Lung (tissue), 11 donors: ENCODE measurements at regions not wholly inside any gene's neighbourhood (a gene's known extent, or its start where the extent isn't known, plus 50 kb on each side); places are given as distances from the start of the nearest gene placed in this dataset.

ENCODE experiments used
- ATAC-seq: fragments of 200-7000 bp; cut with Tn5 transposase; one replicate; pipeline ENCODE4 v1.9.1; 2020; ENCODE audit warnings: moderate number of reproducible peaks; ENCODE audit not compliant: insufficient read depth, low FRiP score
- DNase-seq, 3 donors: peaks; one replicate each; pipeline ENCODE4 v3.0.0-alpha.2; 2013 to 2017
- H3K27ac ChIP-seq, 2 donors: one replicate each; pipeline ENCODE4 v1.5.1; 2013; ENCODE audit warnings: mild to moderate bottlenecking in 2 of 2, moderate library complexity in 2 of 2, control low read depth in 1 of 2, inconsistent platforms in 1 of 2, low read depth in 1 of 2, low read length in 1 of 2
- H3K27me3 ChIP-seq, 3 donors: one replicate each; pipeline ENCODE4 v1.5.1; 2013; ENCODE audit warnings: low read length in 2 of 3; ENCODE audit not compliant: control insufficient read depth in 3 of 3, insufficient read depth in 3 of 3
- H3K36me3 ChIP-seq, 4 donors: one replicate each; pipeline ENCODE4 v1.5.1; 2013; ENCODE audit warnings: low read length in 4 of 4, mild to moderate bottlenecking in 1 of 4, moderate library complexity in 1 of 4; ENCODE audit not compliant: control insufficient read depth in 4 of 4, insufficient read depth in 4 of 4
- H3K4me1 ChIP-seq, 5 donors: one replicate each; pipeline ENCODE4 v1.5.1; 2013; ENCODE audit warnings: low read length in 5 of 5, mild to moderate bottlenecking in 2 of 5, moderate library complexity in 1 of 5; ENCODE audit not compliant: control insufficient read depth in 5 of 5, insufficient read depth in 5 of 5
- H3K4me3 ChIP-seq: one replicate; pipeline ENCODE4 v1.5.1; 2013; ENCODE audit warnings: mild to moderate bottlenecking, control low read depth, moderate library complexity
- H3K9ac ChIP-seq, 2 donors: one replicate each; pipeline ENCODE4 v1.5.1; 2013; ENCODE audit warnings: low read length in 2 of 2, control low read depth in 1 of 2; ENCODE audit not compliant: insufficient read depth in 1 of 2
- H3K9me3 ChIP-seq, 4 donors: one replicate each; pipeline ENCODE4 v1.5.1; 2013; ENCODE audit warnings: low read length in 3 of 4, mild to moderate bottlenecking in 1 of 4, moderate library complexity in 1 of 4; ENCODE audit not compliant: control insufficient read depth in 4 of 4, insufficient read depth in 3 of 4
- CTCF ChIP-seq: IDR thresholded peaks from 2 replicates; pipeline ENCODE4 v1.5.1; 2012; ENCODE audit warnings: mild to moderate bottlenecking; ENCODE audit errors: control extremely low read depth, extremely low read depth
- WGBS, 2 donors: extraction: QIAGEN DNeasy Blood & Tissue Kit; methylation state at CpG; one replicate each; pipeline ENCODE4 v1.1.7; 2013; 5-methylcytosine and 5-hydroxymethylcytosine counted together
- donor health status: control.
- donor health status: control.
- donor health status: Bipolar disorder and iron deficiency.
- donor health status: healthy.
- donor health status: DM: yes; HTN: yes; CAD: no.

- no peak overlapping the region for H3K27ac ChIP-seq
- H3K9me3 ChIP-seq = no peaks in the 10 kb centered on the region
- ATAC-seq (no peak), DNase-seq (no peak)
- no peak overlapping the region for H3K9ac ChIP-seq
- H3K27me3 ChIP-seq = no peaks in the 10 kb centered on the region
- no peaks in the 10 kb centered on the region for H3K36me3 ChIP-seq
- no peak overlapping the region for H3K4me3 ChIP-seq
- no peaks in the 10 kb centered on the region for H3K4me1 ChIP-seq
- 85 to 91% methylated on average over 1 of the region's 1 CpG for WGBS, 2 donors
- TF ChIP-seq CTCF = no peak
Measured at GRCh38 chr7:42381161-42381560, 144.2 kb upstream of the GLI3 start.

GRCh38 chr7:42380401-42380800 is 143.4 kb upstream of the GLI3 start:
- no peaks in the 10 kb centered on the region for H3K36me3 ChIP-seq
- no peak overlapping the region for H3K27ac ChIP-seq
- DNase-seq (no peak), ATAC-seq (no peak)
- WGBS, 2 donors = 82 to 83% methylated on average over 1 of the region's 1 CpG
- no peaks in the 10 kb centered on the region for H3K4me1 ChIP-seq
- H3K9me3 ChIP-seq = no peaks in the 10 kb centered on the region
- no peak overlapping the region for H3K4me3 ChIP-seq
- TF ChIP-seq CTCF = no peak
- H3K27me3 ChIP-seq = no peaks in the 10 kb centered on the region
- no peak overlapping the region for H3K9ac ChIP-seq

- no peak for ATAC-seq
- WGBS, 2 donors = 88 to 89% methylated on average over 3 of the region's 3 CpGs
Measured at GRCh38 chr7:42378149-42378548, 141.1 kb upstream of the GLI3 start.

More at GRCh38 chr7:42378149-42378548, 141.1 kb upstream of the GLI3 start:
- H3K4me1 ChIP-seq = no peaks in the 10 kb centered on the region
- no peaks in the 10 kb centered on the region for H3K27me3 ChIP-seq
- H3K36me3 ChIP-seq = no peaks in the 10 kb centered on the region
- no peak overlapping the region for H3K27ac ChIP-seq
- H3K9ac ChIP-seq = no peak overlapping the region
- no peak for TF ChIP-seq CTCF
- DNase-seq = no peak
- H3K9me3 ChIP-seq = no peaks in the 10 kb centered on the region
- no peak overlapping the region for H3K4me3 ChIP-seq
